HG03439 (cell line): ENCODE measurements at regions not wholly inside any gene's neighbourhood (a gene's known extent, or its start where the extent isn't known, plus 50 kb on each side); places are given as distances from the start of the nearest gene placed in this dataset.
"Not testable (repeated sequence)": the region's sequence is repeated elsewhere in the genome, so short reads cannot be mapped to it uniquely, and the experiment has no call there.

Source experiments
- ATAC-seq: cut with Tn5 transposase; IDR thresholded peaks from one replicate; pipeline ENCODE4 v1.9.1; 2021; ENCODE audit warnings: mild to moderate bottlenecking, moderate library complexity; ENCODE audit not compliant: unreplicated experiment

DNA sequence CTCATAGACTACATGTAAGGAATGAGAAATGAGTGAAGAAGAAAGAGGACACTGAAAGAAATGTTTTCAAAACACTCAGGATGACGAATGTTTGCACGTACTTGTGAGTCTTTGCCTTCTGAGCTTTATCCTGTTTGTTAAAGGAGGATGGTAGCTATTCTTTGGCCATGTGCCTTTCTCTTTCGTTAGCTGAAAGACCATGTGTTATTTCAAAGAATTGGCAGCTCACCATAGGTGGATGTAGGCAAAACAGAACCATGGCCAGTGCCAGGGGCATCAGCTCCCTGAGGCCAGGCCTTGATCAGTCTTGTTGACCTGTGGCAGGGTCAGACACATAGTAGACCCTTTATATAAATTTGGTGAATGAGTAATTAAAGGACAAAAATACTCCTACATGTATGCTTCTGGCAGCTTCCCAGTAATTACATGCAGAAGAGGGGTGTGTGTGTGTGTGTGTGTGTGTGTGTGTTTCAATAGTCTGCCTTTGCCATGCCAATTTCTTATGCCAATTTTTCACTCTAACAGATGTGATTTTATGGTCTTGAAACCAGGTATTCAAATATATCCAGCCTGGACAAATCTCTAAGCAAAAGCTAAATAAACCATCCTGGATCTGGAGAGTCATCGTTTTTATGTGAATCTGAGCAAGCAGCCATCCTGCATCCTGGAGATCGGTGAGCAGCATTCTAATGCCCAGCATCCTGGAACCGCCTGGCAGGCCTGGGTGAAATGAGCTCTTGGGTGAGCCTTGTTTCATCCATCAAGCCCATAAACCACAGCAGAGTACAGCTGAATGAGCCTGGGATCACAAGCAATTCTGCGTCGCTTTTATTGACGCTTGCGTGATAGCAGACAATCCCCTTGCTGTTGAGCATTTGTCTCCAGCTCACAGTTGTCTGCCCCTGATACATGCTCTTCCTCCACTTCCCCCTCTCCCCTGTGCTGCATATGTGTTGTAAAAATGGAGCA, 475.4 kb downstream of the MED10 start:
- ATAC-seq: no peak

DNA sequence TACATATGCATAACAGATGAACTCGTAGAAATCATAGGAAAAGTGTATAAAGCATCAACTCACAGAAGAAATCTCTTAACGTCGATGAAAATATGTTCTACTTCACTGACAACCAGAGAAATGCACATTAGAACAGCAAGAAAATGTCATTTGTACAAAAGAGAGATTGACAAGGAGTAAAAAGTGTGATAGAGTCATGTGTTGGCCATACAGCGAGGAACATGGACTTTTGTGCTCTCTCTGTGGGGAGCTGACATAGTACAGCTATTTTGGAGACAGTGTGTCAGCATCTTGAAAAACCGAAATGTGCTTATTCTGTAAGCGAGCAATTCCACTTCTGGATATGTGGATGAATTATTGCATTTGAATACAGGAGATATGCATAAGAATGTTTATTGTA, 477.9 kb downstream of the ICE1 start:
- no peak for ATAC-seq

DNA sequence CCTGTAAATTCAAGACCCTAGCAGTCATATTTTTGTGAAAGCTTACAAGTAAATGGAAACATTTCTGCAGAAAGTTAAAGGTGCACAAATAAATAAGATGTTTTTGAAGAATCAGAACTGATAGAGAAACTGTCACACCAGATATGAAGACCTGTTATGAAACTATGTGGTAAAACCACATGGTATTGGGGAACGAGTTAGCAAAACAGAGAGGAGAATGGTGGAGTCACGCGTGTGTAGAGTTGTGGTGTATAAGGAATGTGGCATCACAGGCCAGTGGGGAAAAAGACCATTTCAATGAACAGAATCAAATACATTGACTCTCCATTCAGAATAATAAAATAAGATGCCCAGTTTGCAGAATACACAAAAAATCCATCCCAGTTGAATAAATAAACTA, 477.2 kb downstream of the ICE1 start:
- no peak for ATAC-seq

DNA sequence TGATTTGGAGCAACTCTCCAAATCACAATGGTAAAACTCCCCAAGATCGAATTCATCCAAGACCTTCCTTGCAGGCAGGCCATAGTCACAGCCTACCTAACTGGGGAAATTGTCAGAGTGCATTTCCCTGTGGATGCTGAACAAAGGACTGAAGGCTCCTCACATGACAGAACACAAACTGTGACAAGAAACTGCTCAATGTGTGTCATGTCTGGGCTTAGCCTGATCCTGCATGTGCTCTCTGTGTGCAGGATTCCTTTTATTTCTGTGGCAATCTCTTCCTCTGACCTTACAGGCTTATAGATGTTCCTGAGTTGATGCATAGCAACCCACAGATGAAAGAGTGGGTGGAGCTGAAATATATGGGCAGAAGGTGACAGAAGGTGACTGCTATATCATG, 465.8 kb downstream of the ICE1 start:
- no peak for ATAC-seq

DNA sequence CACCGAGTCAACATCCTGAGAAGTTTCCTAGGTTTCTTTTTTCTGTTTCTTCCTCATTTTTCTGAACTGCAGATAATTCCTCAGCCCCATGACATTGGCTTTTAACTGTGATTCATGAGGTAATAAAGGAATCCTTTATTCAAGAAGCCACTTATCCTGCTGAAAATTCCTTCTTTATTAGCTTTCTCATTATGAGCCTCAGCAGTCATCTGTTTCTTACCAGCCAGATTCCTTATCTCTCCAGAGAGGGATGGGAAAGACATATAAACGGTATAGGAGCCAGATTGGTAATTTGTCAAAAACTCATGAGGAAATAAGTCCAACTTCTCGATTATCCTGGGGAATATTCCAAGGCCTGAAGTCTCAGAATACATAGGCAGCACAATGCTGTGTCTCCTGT, 465.4 kb downstream of the ICE1 start:
- no peak for ATAC-seq

DNA sequence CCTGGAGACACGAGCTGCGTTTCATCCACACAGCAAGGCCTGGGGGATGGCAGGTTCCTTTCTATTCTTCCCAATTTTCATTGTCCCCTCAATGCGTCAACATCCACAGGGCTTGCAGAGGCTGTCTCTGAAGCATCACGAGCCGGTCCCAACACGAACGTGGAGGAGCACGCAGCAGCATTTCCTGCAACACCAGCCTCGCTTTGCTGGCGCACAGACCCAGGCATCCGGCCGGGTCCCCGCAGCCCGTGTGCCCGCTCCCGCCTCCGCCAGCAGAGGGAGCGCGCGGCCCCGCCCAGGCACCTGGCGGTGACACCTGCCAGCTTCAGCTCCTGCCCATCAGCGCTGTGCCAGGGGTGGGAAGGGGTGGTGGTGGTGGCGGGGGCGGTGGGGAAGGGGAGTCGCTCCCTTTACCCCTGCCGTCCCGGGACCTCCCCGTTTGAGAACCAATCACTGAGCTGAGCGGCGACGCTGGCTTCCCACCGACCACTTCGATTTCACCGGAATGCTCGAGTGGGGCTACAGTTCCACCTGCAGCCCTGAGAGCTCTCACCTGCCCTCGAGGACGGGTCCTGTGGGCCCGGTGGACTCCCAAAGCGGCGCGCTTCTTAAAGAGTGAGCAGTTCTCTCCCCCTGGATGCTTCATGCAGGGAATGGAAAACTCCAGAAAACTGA, 464.5 kb downstream of the ICE1 start:
- ATAC-seq: peak; percentile 59

DNA sequence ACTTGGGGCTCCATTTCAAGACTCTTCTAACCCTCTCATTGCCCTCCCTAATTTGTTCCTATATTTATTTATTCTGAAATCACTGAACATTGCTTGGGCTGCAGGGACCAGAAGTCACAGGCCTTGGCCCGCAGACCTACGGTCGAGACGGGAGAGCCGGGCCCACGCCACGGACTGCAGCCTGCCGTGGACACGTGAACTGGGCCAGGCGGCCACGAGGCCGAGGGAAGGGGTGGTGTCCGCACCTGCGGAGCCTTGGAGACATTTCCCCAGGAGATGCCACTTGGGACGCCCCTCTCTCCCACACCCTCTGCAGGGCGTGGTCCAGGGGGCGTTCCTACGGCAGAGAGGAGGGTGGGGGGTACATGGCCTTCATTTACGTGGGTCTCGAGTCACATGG, 463.9 kb downstream of the ICE1 start:
- ATAC-seq: no peak

DNA sequence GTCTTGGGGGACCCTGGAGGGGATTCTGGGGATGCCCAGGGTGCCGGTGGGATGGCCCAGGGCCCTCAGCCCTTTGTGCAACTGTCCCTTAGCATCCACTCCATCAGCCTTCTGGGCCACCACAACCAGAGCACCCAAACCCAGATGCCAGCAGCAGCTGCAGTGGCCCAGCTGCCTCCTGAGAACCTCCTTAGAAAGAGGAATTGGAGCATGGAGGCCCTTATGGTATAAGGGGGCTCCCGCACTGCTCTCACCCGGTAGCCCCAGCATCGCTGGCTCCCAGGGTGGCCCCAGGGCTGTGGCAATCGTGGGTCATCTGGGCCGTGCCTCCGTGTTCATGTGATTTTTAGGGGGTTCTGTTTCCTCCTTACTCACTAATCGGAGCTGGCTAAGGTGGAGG, 463.3 kb downstream of the ICE1 start:
- ATAC-seq: no peak

DNA sequence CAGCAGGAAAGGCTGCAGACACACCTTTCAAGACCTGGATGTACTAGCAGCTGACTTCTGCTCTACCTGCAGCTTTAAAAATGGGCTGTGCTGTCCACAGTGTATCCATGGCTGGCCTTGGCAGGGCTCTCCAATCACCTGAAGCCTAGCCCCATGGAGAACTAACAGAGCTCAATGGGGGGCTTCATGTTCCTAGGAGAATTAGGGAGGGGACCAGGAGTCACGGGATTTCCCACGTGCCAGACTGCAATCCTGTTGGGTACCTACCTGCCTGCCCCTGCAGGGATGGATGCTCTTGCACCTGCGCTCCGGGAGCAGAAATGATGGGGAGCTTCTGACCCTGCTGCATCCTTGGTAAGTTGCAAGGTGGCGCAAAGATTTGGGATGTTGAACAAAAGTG, 462.1 kb downstream of the ICE1 start:
- ATAC-seq: no peak

DNA sequence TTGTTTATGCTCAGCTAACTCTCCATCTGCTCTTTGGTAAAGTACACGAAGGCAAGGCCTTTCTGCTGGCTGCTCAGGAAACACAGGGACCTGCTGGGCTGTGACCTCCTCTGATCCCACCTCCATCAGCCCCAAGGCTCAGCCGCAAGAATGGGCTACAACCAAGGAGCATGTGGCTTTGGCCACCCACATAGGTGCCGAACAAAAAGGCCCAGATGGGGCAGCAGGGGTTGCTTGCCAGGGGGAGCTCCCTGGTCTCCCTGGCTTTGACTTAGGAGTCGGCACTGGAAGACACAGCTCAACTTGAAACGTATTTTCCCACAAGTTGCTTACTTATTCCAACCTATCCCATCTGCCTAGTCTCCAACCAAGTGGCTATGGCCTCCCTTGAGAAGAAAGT, 461.1 kb downstream of the ICE1 start:
- no peak for ATAC-seq

DNA sequence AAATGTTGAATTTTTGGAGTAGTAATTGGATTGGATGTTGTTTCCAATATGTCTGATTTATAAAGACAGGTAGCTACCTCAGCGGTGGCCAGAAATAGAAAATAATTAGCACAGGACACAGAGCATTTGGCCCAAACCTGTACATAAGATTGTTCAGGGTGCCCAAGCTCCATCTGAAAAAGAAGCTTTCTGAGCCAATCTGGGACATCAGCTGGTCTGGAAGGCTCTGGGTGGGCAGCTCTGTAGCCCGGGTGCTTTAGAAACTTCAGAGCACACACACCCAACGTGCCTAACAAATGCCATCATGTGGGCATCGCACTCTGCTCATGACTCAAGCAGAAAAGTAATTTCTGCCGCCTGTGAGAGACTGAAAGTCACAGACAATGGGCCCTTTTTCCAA, 460.7 kb downstream of the ICE1 start:
- no peak for ATAC-seq

DNA sequence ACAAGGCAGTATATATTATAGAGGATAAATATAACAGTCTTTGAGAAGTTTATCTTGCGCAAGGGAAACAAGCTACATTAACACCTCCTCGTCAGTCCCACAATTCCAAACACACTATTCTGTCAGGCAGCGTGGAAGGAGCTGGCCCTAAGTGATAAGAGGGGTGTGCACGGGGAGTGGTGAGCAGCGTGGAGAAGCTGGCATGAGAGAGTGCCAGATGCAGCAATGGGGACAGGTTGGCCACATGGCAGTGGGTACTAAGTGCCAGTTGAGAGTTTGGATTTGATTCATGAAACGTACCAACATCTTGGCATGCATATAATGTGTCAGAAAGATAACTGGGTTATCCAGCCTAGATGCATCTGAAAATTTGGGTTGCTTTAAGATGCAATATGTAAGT, 460.2 kb downstream of the ICE1 start:
- ATAC-seq: no peak

DNA sequence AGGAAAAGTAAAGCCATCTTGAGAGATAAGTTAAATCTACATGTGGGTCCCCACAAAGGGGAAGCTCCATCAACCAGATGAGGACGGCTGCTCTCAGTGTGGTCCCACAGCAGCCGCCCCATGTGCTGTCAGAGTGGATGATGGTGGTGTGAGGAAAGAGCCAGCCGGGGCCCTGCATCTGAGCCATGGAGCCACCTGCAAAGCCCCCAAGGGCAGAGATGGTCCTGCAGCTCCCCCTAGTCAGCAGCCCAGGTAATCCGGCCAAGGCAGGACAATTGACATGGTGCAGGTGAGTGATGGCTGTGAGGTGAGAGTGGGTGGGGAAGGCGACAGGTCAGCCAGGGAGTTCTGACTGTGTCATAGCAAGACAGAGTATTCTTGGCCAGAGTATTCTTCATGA, 458.8 kb downstream of the ICE1 start:
- peak; percentile 61 for ATAC-seq

DNA sequence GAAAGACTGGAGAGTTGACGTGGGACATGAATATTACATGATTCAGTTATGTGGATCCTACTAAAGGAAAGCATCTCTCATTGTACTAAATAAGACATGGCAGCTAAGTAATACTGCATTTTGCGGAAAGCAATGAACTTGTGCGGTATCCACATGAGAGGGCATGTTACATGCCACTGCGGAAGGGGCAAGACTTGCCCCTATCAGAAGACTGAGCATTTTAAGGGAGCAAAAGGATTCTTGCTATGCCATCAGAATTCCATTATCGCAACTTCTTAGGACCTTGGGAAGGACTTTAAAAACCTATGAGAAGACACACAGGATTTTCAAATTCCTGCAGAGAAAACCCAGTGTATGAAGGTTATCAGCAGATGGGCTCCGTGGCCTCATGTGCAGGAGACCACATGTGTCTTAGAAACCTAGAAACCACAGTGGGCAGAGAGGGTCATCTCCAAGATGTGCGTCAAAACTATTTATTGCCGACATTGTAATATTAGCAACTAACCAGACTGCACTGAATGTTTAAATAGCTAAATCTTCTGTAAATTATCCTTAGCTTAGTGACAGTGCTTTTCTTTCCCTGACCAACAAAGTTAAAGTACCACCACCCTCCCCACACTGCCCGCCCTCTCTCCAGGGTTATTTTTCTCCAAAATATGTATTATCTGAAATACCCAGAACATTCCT, 457.7 kb downstream of the ICE1 start:
- ATAC-seq: no peak

DNA sequence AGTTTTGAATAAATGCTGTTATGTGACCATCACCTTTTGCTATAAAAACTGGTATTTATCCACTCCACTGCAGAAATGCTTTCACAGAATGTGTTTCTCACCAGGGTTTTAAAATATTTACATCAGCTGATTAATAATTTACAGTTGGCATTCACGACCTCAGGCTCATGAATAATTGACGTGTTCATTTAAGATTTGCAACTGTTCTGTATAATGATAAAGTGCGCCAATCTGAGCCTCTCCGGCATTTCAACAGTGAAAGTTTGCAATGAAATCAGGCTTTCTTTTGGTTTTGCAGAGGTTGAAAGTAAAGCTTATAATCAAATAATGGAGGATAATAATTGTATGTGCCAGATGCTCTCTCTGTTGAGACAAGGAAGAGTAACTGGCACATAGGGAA, 434.9 kb downstream of the ICE1 start:
- ATAC-seq: no peak

DNA sequence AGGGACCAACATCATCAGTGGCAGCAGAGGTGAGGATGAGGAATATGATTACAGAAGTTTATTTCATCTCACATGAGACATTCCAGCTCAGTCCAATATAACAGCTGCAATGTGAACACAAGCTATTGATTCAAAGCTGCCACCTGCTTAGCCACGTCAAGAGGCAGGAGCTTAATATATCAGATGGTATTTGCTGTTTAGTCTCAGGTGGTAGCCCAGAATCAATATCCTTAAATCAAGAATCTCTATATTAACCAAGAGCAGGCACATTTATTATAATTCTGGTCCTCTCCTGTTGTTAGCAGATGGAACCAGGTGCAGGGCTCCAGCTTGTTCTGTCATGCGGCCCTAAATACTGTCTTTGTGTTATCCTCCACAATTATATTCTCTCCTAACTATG, 431.6 kb downstream of the ICE1 start:
- ATAC-seq: no peak

DNA sequence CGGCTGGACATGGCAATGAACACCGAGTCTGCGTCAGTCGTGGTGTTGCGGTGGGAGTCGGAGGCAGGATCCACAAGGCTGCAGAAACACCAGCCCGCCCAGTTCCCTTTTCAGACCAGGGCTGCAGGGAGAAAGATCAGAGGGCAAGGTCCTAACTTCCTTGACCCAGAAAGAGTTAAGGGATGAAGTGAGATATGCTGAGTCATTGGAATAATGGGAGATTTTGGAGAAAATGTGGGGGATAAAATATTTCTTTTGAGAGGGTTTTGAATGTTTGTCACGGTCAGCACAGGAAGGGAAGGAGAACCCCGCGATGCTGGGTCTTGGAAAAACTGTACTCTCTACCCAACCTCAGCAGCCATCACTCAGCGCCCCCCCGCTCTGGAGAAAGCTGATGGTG, 416.0 kb downstream of the ICE1 start:
- ATAC-seq: no peak

DNA sequence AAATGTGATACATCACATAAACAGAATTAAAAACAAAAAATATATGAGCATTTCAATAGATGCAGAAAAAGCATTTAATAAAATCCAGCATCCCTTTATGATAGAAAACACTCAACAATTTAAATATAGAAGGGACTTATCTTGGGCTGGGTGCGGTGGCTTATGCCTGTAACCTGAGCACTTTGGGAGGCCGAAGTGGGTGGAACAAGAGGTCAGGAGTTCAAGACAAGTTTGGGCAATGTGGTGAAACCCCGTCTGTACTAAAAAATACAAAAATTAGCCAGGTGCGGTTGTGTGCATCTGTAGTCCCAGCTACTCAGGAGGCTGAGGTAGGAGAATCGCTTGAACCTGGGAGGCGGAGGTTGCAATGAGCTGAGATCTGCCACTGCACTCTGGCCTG, 409.1 kb downstream of the ICE1 start:
- not testable (repeated sequence) for ATAC-seq

DNA sequence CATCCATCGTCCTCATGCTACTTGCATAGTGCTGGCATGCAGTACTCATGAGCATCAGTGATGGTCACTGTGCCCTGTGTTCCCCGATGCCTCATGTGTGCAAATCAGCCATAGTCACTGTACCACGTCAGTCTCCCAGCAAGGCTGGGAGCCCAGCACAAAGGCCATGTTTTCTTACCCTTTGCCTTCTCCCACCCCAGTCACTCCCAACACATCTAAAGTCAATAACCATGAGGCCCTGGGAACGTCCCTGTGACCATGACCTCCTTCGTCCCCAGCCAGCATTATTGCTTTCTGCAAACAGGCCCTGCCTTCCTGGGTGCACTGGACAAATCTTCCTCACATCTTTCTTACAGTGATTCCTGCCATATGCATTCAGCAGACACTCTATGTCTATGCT, 406.1 kb downstream of the ICE1 start:
- ATAC-seq: no peak

DNA sequence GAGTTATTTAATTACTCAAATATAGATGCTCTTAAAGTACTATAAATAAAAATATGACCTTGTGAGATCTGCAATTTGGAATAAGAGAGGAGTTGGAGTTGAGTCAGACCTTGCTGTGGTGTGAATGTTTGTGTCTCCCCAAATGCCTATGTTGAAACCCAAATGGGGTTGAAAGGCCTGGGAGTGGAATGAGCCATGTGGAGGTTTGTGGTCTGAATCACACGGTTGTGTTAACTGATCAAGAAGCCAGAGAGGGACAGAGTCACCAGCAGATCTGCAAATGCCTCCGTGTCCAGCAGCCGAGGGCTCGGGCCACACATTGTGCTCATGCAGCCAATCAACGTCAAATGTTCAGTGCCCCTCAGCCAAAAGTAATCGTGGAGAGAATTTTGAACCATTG, 404.4 kb downstream of the ICE1 start:
- ATAC-seq: no peak

DNA sequence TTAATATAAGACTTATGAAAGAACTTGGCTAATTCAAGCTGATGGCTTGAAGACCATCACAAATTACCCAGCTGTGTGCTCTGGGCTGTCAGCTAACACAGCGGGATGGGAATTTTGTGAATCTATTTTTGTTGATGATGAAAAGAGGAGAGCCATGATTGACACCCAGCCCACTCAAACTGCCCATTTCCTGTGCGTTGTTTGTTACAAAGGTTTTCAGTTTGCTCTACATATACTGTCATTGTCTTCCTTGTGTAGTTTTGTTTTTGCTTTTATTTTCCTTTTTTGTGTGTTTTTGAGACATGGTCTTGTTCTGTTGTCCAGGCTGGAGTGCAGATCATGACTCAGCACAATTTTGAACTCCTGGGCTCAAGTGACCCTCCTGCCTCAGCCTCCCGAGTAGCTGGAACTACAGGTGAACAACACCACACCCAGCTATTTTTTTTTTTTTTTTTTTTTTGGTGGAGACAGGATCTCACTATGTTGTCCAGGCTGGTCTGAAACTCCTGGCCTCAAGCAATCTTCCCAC, 400.3 kb downstream of the ICE1 start:
- peak; percentile 73 for ATAC-seq

DNA sequence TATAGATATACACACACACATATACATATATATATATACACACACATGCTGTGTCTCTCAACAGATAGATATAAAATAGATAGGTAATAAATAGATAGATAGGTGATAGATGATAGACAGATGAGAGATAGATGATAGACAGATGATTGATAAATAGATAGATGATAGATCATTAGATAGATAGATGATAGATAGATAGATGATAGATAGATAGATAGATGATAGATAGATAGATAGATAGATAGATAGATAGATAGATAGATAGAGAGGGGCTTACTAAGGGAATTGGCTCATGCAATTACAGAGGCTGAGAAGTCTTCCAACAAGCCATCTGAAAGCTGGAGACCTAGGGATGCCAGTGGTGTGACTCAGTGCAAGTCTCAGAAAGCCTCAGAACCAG, 394.5 kb downstream of the ICE1 start:
- ATAC-seq: no peak
